IgD-negative memory B cell (primary cell): ENCODE measurements at regions not wholly inside any gene's neighbourhood (a gene's known extent, or its start where the extent isn't known, plus 50 kb on each side); places are given as distances from the start of the nearest gene placed in this dataset.
"Not testable (repeated sequence)": the region's sequence is repeated elsewhere in the genome, so short reads cannot be mapped to it uniquely, and the experiment has no call there.

Experiments
- H3K27ac Mint-ChIP-seq, 3 donors: one replicate each; pipeline ENCODE4 v1.8.0; 2020 to 2022; ENCODE audit warnings: mild to moderate bottlenecking in 3 of 3, mixed read lengths in 3 of 3, moderate library complexity in 1 of 3
- H3K27me3 Mint-ChIP-seq: one replicate; pipeline ENCODE4 v1.8.0; 2021; ENCODE audit warnings: mixed read lengths
- H3K36me3 Mint-ChIP-seq: one replicate; pipeline ENCODE4 v1.8.0; 2020; ENCODE audit warnings: mild to moderate bottlenecking, mixed read lengths
- H3K4me1 Mint-ChIP-seq, 3 donors: one replicate each; pipeline ENCODE4 v1.8.0; 2020 to 2022; ENCODE audit warnings: mixed read lengths in 3 of 3, mild to moderate bottlenecking in 1 of 3
- H3K4me3 Mint-ChIP-seq, 4 donors: one replicate each; pipeline ENCODE4 v1.8.0; 2020 to 2022; ENCODE audit warnings: mild to moderate bottlenecking in 4 of 4, mixed read lengths in 4 of 4, moderate library complexity in 3 of 4
- H3K9me3 Mint-ChIP-seq, 3 donors: one replicate each; pipeline ENCODE4 v1.8.0; 2020 to 2021; ENCODE audit warnings: mixed read lengths in 3 of 3, mild to moderate bottlenecking in 1 of 3

- H3K27me3 Mint-ChIP-seq, result no peaks in the 10 kb centered on the region
- H3K4me1 Mint-ChIP-seq, result peaks cover 27 to 49% (median 41%) of the 10 kb centered on the region in 3 donors
- H3K9me3 Mint-ChIP-seq, result no peaks in the 10 kb centered on the region
Observed at GRCh38 chr17:37823996-37824395, 79.1 kb upstream of the HNF1B start.

GRCh38 chr17:37820995-37821713 lies 76.3 kb upstream of the HNF1B start:
- peak overlapping the region in 1 of 3 donors; percentile 58 for H3K27ac Mint-ChIP-seq
- H3K4me1 Mint-ChIP-seq, result peaks cover 22 to 38% (median 28%) of the 10 kb centered on the region in 3 donors
- no peak overlapping the region for H3K4me3 Mint-ChIP-seq
- no peaks in the 10 kb centered on the region for H3K27me3 Mint-ChIP-seq
- H3K36me3 Mint-ChIP-seq, result no peaks in the 10 kb centered on the region
- H3K9me3 Mint-ChIP-seq, result no peaks in the 10 kb centered on the region

More at GRCh38 chr17:37823996-37824395, 79.1 kb upstream of the HNF1B start:
- Mint-ChIP-seq H3K36me3 (no peaks in the 10 kb centered on the region), H3K4me3 (peak overlapping the region in 1 of 4 donors; percentile 25), H3K27ac (no peak overlapping the region)

- Mint-ChIP-seq H3K4me3 (peak overlapping the region in 2 of 4 donors; percentile 80), H3K27ac (peak overlapping the region in 1 of 3 donors; percentile 58), H3K9me3 (no peaks in the 10 kb centered on the region), H3K27me3 (no peaks in the 10 kb centered on the region), H3K4me1 (peaks cover 16 to 32% (median 25%) of the 10 kb centered on the region in 3 donors), H3K36me3 (no peaks in the 10 kb centered on the region)
Observed at GRCh38 chr17:37820313-37820994, 75.6 kb upstream of the HNF1B start.

GRCh38 chr17:37818689-37819088 lies 73.8 kb upstream of the HNF1B start:
- H3K4me1 Mint-ChIP-seq, result peaks cover 12 to 20% (median 19%) of the 10 kb centered on the region in 3 donors
- H3K27ac Mint-ChIP-seq, result no peak overlapping the region
- H3K4me3 Mint-ChIP-seq, result no peak overlapping the region
- peaks cover 12% of the 10 kb centered on the region for H3K27me3 Mint-ChIP-seq
- H3K36me3 Mint-ChIP-seq, result no peaks in the 10 kb centered on the region
- no peaks in the 10 kb centered on the region for H3K9me3 Mint-ChIP-seq

DNA sequence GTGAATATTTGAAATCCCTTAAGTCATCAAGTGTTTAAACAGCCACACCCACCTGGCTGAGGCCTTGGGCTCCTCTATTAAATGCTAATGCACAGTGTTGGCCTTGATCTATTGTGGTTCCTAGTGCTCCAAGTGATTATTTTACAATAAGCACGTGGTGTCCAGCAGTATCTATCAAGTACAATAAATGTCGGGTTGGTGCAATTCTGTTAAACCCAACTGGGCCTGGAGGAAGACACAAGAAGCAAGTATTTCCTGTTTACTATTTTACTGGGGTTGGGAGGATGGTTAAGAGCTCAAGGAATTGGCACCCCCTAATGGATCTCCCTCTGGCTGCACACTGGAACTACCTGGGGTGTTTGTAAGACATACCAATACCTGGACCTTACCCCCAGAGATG lies 72.1 kb upstream of the HNF1B start:
- peaks cover 12 to 20% (median 19%) of the 10 kb centered on the region in 3 donors for H3K4me1 Mint-ChIP-seq
- no peak overlapping the region for H3K27ac Mint-ChIP-seq
- no peaks in the 10 kb centered on the region for H3K9me3 Mint-ChIP-seq
- H3K27me3 Mint-ChIP-seq, result peaks cover 19% of the 10 kb centered on the region
- peak overlapping the region in 1 of 4 donors; percentile 41 for H3K4me3 Mint-ChIP-seq
- H3K36me3 Mint-ChIP-seq, result peaks cover 2% of the 10 kb centered on the region

DNA sequence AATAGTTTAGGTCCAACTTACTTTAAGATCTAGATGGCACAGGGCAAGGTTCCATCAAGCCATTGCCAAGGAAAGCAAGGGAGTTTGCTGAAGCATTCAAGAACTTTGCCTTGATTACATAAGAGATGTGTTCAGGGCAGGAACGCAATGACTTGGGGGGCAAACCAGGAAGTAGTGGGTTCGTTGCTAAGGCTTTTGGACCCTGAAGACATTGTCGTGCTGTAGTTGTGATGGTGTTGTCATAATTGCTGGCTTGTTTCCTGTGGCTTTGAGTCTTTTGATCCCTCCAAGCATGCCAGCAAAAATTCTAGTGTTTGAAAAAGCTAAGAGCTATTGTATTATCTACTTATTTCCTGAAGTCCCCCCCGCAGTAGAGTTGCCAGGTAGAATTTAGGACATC lies 70.7 kb upstream of the HNF1B start:
- H3K27me3 Mint-ChIP-seq, result peaks cover 20% of the 10 kb centered on the region
- no peaks in the 10 kb centered on the region for H3K9me3 Mint-ChIP-seq
- no peak overlapping the region for H3K27ac Mint-ChIP-seq
- peaks cover 9 to 15% (median 14%) of the 10 kb centered on the region in 3 donors for H3K4me1 Mint-ChIP-seq
- H3K36me3 Mint-ChIP-seq, result peaks cover 2% of the 10 kb centered on the region
- H3K4me3 Mint-ChIP-seq, result peak overlapping the region in 1 of 4 donors; percentile 33

GRCh38 chr17:37813751-37814150 lies 68.9 kb upstream of the HNF1B start:
- Mint-ChIP-seq H3K27ac (no peak overlapping the region), H3K4me3 (no peak overlapping the region), H3K36me3 (peaks cover 2% of the 10 kb centered on the region), H3K9me3 (no peaks in the 10 kb centered on the region), H3K4me1 (peaks cover 4 to 6% (median 4%) of the 10 kb centered on the region in 3 donors), H3K27me3 (peaks cover 22% of the 10 kb centered on the region)

DNA sequence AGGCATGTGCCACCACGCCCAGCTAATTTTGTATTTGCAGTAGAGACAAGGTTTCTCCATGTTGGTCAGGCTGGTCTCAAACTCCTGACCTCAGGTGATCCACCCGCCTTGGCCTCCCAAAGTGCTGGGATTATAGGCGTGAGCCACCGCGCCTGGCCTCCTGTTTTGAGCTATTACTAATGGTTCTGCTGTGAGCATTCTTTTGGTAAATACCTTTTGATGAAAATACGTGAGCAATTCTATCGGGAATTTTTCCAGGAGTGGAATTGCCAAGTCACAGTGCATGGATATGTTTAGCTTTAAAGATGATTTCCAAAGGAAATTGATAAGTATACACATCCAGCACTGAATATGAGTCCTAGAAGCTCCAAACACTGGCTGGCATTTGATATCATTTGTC lies 64.0 kb upstream of the HNF1B start:
- not testable (repeated sequence) for H3K4me3 Mint-ChIP-seq, H3K4me1 Mint-ChIP-seq, H3K27ac Mint-ChIP-seq, H3K9me3 Mint-ChIP-seq, H3K36me3 Mint-ChIP-seq
- peaks cover 14% of the 10 kb centered on the region for H3K27me3 Mint-ChIP-seq

- Mint-ChIP-seq H3K4me3 (peak overlapping the region in 1 of 4 donors; percentile 54), H3K36me3 (no peaks in the 10 kb centered on the region), H3K27me3 (peaks cover 2% of the 10 kb centered on the region), H3K27ac (peak overlapping the region in 1 of 3 donors; percentile 90), H3K4me1 (peaks cover 5 to 11% (median 9%) of the 10 kb centered on the region in 3 donors), H3K9me3 (no peaks in the 10 kb centered on the region)
Observed at GRCh38 chr17:37802712-37803416, 58.0 kb upstream of the HNF1B start.

- Mint-ChIP-seq H3K36me3 (no peaks in the 10 kb centered on the region), H3K27ac (peak overlapping the region in 1 of 3 donors; percentile 90)
Observed at GRCh38 chr17:37802061-37802595, 57.3 kb upstream of the HNF1B start.

DNA sequence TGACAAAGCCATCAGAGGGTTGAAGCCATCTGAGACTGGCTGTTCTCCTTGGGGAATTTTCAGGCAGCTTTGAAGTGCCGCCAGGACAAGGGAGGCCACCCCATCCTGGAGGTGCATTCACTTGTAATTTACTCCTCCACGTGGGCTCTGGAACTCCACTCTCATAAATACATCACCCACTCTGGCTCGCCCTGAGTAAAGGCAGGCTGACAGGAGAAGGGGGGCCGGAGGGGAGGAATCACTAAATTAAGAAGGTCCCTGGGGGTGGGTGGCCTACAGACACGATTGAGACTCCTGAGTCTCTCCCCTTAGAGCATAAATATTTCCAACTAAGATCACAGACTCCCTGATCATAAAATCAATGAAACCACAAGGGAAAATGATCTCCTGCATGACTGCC lies 56.3 kb upstream of the HNF1B start:
- Mint-ChIP-seq H3K36me3 (no peaks in the 10 kb centered on the region), H3K4me3 (no peak overlapping the region), H3K9me3 (no peaks in the 10 kb centered on the region), H3K4me1 (peaks cover 5 to 11% (median 9%) of the 10 kb centered on the region in 3 donors), H3K27ac (peak overlapping the region in 1 of 3 donors; percentile 34), H3K27me3 (peaks cover under 1% of the 10 kb centered on the region)

More at GRCh38 chr17:37802061-37802595, 57.3 kb upstream of the HNF1B start:
- Mint-ChIP-seq H3K4me3 (peak overlapping the region in 1 of 4 donors; percentile 54), H3K9me3 (no peaks in the 10 kb centered on the region), H3K27me3 (peaks cover 2% of the 10 kb centered on the region), H3K4me1 (peaks cover 5 to 11% (median 9%) of the 10 kb centered on the region in 3 donors)

GRCh38 chr17:37797206-37797605 lies 52.3 kb upstream of the HNF1B start:
- H3K4me1 Mint-ChIP-seq, result peaks cover 5 to 10% (median 9%) of the 10 kb centered on the region in 3 donors
- H3K27ac Mint-ChIP-seq, result no peak overlapping the region
- no peaks in the 10 kb centered on the region for H3K9me3 Mint-ChIP-seq
- H3K36me3 Mint-ChIP-seq, result no peaks in the 10 kb centered on the region
- H3K27me3 Mint-ChIP-seq, result peaks cover 9% of the 10 kb centered on the region
- H3K4me3 Mint-ChIP-seq, result no peak overlapping the region

- no peaks in the 10 kb centered on the region for H3K9me3 Mint-ChIP-seq
- no peaks in the 10 kb centered on the region for H3K36me3 Mint-ChIP-seq
- no peak overlapping the region for H3K4me3 Mint-ChIP-seq
- H3K27me3 Mint-ChIP-seq, result peaks cover 12% of the 10 kb centered on the region
- peaks cover 5 to 11% (median 6%) of the 10 kb centered on the region in 3 donors for H3K4me1 Mint-ChIP-seq
- H3K27ac Mint-ChIP-seq, result no peak overlapping the region
Observed at GRCh38 chr17:37796076-37796475, 51.2 kb upstream of the HNF1B start.
